GM19438 (cell line): ENCODE measurements at regions not wholly inside any gene's neighbourhood (a gene's known extent, or its start where the extent isn't known, plus 50 kb on each side); places are given as distances from the start of the nearest gene placed in this dataset.
"Not testable (repeated sequence)": the region's sequence is repeated elsewhere in the genome, so short reads cannot be mapped to it uniquely, and the experiment has no call there.

ENCODE experiments used
- ATAC-seq: cut with Tn5 transposase; IDR thresholded peaks from one replicate; pipeline ENCODE4 v1.9.1; 2021; ENCODE audit warnings: low read depth; ENCODE audit not compliant: unreplicated experiment

GRCh38 chr20:47440857-47441773, 60.6 kb upstream of the NCOA3 start:
- no peak for ATAC-seq

GRCh38 chr20:47441774-47442150, 59.9 kb upstream of the NCOA3 start:
- ATAC-seq: no peak

- ATAC-seq: not testable (repeated sequence)
Observed at GRCh38 chr20:47443060-47443459, 58.6 kb upstream of the NCOA3 start.

GRCh38 chr20:47444584-47444983, 57.1 kb upstream of the NCOA3 start:
- ATAC-seq: no peak

- no peak for ATAC-seq
Observed at GRCh38 chr20:47445291-47445690, 56.4 kb upstream of the NCOA3 start.

- not testable (repeated sequence) for ATAC-seq
Observed at GRCh38 chr20:47447350-47448296, 54.1 kb upstream of the NCOA3 start.

- no peak for ATAC-seq
Observed at GRCh38 chr20:47448429-47448828, 53.3 kb upstream of the NCOA3 start.

- no peak for ATAC-seq
Observed at GRCh38 chr20:47451602-47451904, 50.1 kb upstream of the NCOA3 start.
